Loucy (cell line): ENCODE measurements at regions not wholly inside any gene's neighbourhood (a gene's known extent, or its start where the extent isn't known, plus 50 kb on each side); places are given as distances from the start of the nearest gene placed in this dataset.

Experiments used
- H2AFZ ChIP-seq: fragments of 200-600 bp; sonication (generic); 2 replicates; pipeline ENCODE4 v1.6.0; 2016; ENCODE audit warnings: antibody characterized with exemption, mild to moderate bottlenecking, low read length, moderate library complexity
- H3F3A ChIP-seq: fragments of 200-600 bp; 2 replicates; pipeline ENCODE4 v1.6.0; 2016; ENCODE audit warnings: antibody characterized with exemption, low read depth, mild to moderate bottlenecking
- H3K27me3 ChIP-seq: fragments of 200-600 bp; sonication (generic); 2 replicates; pipeline ENCODE4 v1.6.1; 2014; ENCODE audit warnings: low read length, mild to moderate bottlenecking; ENCODE audit not compliant: insufficient read depth, poor library complexity, severe bottlenecking
- H3K36me3 ChIP-seq: fragments of 200-600 bp; sonication (generic); 2 replicates; pipeline ENCODE4 v1.6.1; 2016; ENCODE audit warnings: low read length; ENCODE audit not compliant: insufficient read depth
- H3K4me1 ChIP-seq: fragments of 200-600 bp; sonication (generic); 2 replicates; pipeline ENCODE4 v1.5.1; 2014; ENCODE audit warnings: low read length, mild to moderate bottlenecking; ENCODE audit not compliant: insufficient read depth, poor library complexity, severe bottlenecking
- H3K4me2 ChIP-seq: fragments of 200-600 bp; sonication (generic); 2 replicates; pipeline ENCODE4 v1.6.0; 2014; ENCODE audit warnings: antibody characterized with exemption, low read length, low read depth, mild to moderate bottlenecking; ENCODE audit not compliant: poor library complexity, severe bottlenecking
- H3K4me3 ChIP-seq: fragments of 200-600 bp; sonication (generic); 2 replicates; pipeline ENCODE4 v1.5.1; 2014; ENCODE audit warnings: low read length, mild to moderate bottlenecking, mixed read lengths; ENCODE audit not compliant: poor library complexity, severe bottlenecking
- H3K79me2 ChIP-seq: fragments of 200-600 bp; sonication (generic); 2 replicates; pipeline ENCODE4 v1.6.1; 2014; ENCODE audit warnings: low read length; ENCODE audit not compliant: insufficient read depth
- H3K9ac ChIP-seq: fragments of 200-600 bp; sonication (generic); 2 replicates; pipeline ENCODE4 v1.6.0; 2014; ENCODE audit warnings: mild to moderate bottlenecking, low read depth, low read length, moderate library complexity; ENCODE audit not compliant: poor library complexity, severe bottlenecking
- H3K9me2 ChIP-seq: fragments of 200-600 bp; sonication (generic); replicated peaks from 2 replicates; pipeline ENCODE4 v1.6.1; 2016; ENCODE audit warnings: low read depth, low read length, mixed read lengths
- H3K9me3 ChIP-seq: fragments of 200-600 bp; sonication (generic); 2 replicates; pipeline ENCODE4 v1.6.1; 2014; ENCODE audit warnings: mild to moderate bottlenecking, antibody characterized with exemption, low read length, low read depth; ENCODE audit not compliant: insufficient read depth
- H4K20me1 ChIP-seq: fragments of 200-600 bp; sonication (generic); 2 replicates; pipeline ENCODE4 v1.6.0; 2014; ENCODE audit warnings: antibody characterized with exemption, low read length, mild to moderate bottlenecking; ENCODE audit not compliant: insufficient read depth, poor library complexity, severe bottlenecking
- EZH2phosphoT487 ChIP-seq: fragments of 200-600 bp; IDR thresholded peaks from 2 replicates; pipeline ENCODE4 v1.6.1; 2018; ENCODE audit warnings: antibody characterized with exemption, mild to moderate bottlenecking, moderate library complexity, borderline replicate concordance
- TF ChIP-seq, protein P1 (sequence below): fragments of 200-600 bp; sonication (generic); conservative IDR thresholded peaks from 2 replicates; pipeline ENCODE4 v1.5.1; 2014; ENCODE audit warnings: mild to moderate bottlenecking, antibody characterized with exemption, low read length

DNA sequence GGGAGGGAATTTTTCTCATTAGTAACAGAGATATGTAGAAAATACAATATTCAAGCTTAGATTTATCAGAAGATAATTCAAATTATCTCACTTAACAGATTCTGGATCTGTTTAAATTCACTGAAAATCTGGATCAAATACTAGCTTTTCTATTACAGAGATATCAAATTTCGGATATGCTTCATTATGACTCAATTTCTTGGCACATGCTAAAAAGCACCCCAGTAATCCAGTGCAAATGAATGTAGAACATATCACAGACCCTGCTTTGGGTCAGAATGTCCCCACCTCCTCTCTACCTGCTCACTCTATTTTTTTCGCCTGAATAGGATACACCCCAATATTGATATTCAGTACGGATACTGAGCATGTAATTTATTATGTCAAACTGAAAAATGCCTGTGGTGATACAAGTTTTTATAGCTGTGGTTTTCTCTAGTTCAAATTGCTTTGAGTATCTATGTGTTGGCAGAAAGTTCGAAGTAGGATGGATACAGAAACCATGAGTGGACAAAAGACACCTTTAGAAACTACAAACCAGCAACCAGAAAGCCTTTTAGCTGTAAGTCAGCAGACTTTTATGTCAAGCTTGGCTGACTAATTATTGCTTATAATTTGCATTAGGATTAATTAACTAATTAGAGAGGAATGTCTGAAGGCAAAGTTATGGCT is 290.0 kb downstream of the TFAP2B start:
- no peak overlapping the region for H2AFZ ChIP-seq

DNA sequence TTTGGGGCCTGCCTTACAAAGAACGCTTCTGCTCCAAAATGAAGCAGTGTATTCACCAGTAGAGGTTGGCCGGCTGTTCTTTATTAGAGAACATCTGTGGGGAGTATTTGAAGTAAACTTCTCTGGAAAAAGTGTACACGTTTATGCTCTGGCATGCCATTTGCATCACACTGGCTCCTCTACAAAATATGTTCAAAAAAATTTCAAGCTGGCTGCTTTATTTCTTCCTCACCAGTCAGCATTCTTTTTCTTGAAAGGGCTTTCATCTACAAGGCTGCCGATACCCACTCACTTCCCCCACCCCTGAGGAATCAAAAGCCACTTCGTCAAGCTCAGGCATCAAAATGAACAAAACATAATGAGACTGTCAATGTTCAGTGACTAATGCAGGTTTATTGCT is 294.1 kb downstream of the TFAP2B start:
- Histone ChIP-seq H3F3A (no peaks in the 10 kb centered on the region), H3K4me2 (no peak overlapping the region), H4K20me1 (no peaks in the 10 kb centered on the region), H3K9ac (no peak overlapping the region), H3K4me1 (no peaks in the 10 kb centered on the region), H3K79me2 (no peaks in the 10 kb centered on the region), H3K9me3 (no peaks in the 10 kb centered on the region), H3K4me3 (no peak overlapping the region), H2AFZ (no peak overlapping the region), H3K9me2 (no peaks in the 10 kb centered on the region), H3K36me3 (no peaks in the 10 kb centered on the region), H3K27me3 (no peaks in the 10 kb centered on the region)
- TF ChIP-seq, protein P1, sequence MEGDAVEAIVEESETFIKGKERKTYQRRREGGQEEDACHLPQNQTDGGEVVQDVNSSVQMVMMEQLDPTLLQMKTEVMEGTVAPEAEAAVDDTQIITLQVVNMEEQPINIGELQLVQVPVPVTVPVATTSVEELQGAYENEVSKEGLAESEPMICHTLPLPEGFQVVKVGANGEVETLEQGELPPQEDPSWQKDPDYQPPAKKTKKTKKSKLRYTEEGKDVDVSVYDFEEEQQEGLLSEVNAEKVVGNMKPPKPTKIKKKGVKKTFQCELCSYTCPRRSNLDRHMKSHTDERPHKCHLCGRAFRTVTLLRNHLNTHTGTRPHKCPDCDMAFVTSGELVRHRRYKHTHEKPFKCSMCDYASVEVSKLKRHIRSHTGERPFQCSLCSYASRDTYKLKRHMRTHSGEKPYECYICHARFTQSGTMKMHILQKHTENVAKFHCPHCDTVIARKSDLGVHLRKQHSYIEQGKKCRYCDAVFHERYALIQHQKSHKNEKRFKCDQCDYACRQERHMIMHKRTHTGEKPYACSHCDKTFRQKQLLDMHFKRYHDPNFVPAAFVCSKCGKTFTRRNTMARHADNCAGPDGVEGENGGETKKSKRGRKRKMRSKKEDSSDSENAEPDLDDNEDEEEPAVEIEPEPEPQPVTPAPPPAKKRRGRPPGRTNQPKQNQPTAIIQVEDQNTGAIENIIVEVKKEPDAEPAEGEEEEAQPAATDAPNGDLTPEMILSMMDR, result no peak
- TF ChIP-seq EZH2phosphoT487, result no peak

More for the DNA sequence above, 290.0 kb downstream of the TFAP2B start:
- Histone ChIP-seq H3K36me3 (no peaks in the 10 kb centered on the region), H3K4me3 (no peak overlapping the region), H3K79me2 (no peaks in the 10 kb centered on the region), H3K4me1 (no peaks in the 10 kb centered on the region), H3K9ac (no peak overlapping the region), H3K27me3 (no peaks in the 10 kb centered on the region), H3K4me2 (no peak overlapping the region), H3F3A (no peaks in the 10 kb centered on the region), H4K20me1 (no peaks in the 10 kb centered on the region), H3K9me3 (no peaks in the 10 kb centered on the region), H3K9me2 (no peaks in the 10 kb centered on the region)
- TF ChIP-seq, protein P1, result no peak
- no peak for TF ChIP-seq EZH2phosphoT487

DNA sequence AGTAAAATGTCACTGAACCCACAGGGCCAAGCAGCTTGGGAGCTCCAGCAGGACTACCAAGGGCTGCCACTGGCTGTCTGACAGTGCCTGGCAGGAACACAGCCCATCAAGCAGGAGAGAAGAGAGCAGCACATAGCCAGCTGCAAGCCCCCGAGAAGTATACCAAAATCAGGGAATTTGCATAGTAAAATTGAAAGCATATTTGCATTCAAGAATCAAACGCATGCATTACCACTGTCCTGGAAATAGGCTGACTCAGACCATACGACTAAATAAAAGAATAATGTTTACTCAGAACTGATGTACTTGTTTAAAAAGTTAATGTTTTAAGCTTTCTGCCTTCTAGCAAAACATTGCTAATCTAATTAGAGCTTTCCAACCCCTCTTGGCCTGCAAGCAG is 298.1 kb downstream of the TFAP2B start:
- Histone ChIP-seq H3K4me1 (no peaks in the 10 kb centered on the region), H4K20me1 (no peaks in the 10 kb centered on the region), H3K36me3 (no peaks in the 10 kb centered on the region), H3K4me2 (no peak overlapping the region), H3K9me2 (no peaks in the 10 kb centered on the region), H3K4me3 (no peak overlapping the region), H3K9ac (no peak overlapping the region), H2AFZ (no peak overlapping the region), H3K9me3 (no peaks in the 10 kb centered on the region), H3K79me2 (no peaks in the 10 kb centered on the region), H3F3A (no peaks in the 10 kb centered on the region), H3K27me3 (no peaks in the 10 kb centered on the region)
- TF ChIP-seq, protein P1, result no peak
- no peak for TF ChIP-seq EZH2phosphoT487
